Epithelial cell of esophagus (primary cell): ENCODE measurements at regions not wholly inside any gene's neighbourhood (a gene's known extent, or its start where the extent isn't known, plus 50 kb on each side); places are given as distances from the start of the nearest gene placed in this dataset.

ENCODE experiments used
- DNase-seq: peaks from one replicate; pipeline ENCODE4 v3.0.0; 2010; ENCODE audit warnings: low read depth
- H3K4me3 ChIP-seq: 2 replicates; pipeline ENCODE4 v1.5.1; 2011; ENCODE audit warnings: mild to moderate bottlenecking, low read length, control low read depth
- CTCF ChIP-seq: IDR thresholded peaks from 2 replicates; pipeline ENCODE4 v1.5.1; 2011; ENCODE audit warnings: low read depth, mild to moderate bottlenecking, low read length, control low read depth, inconsistent platforms; ENCODE audit not compliant: insufficient read depth; ENCODE audit errors: missing control alignments

- no peak for DNase-seq
- no peak overlapping the region for H3K4me3 ChIP-seq
- no peak for TF ChIP-seq CTCF
Measured at GRCh38 chr7:46847126-46847525, 734.8 kb downstream of the TNS3 start.

- DNase-seq = no peak
- TF ChIP-seq CTCF = no peak
- no peak overlapping the region for H3K4me3 ChIP-seq
Measured at GRCh38 chr7:46844486-46844885, 737.4 kb downstream of the TNS3 start.

- no peak overlapping the region for H3K4me3 ChIP-seq
- DNase-seq = no peak
- no peak for TF ChIP-seq CTCF
Measured at GRCh38 chr7:46841248-46841647, 740.7 kb downstream of the TNS3 start.

- TF ChIP-seq CTCF = no peak
- peak; percentile 55 for DNase-seq
- no peak overlapping the region for H3K4me3 ChIP-seq
Measured at GRCh38 chr7:46839651-46840050, 742.3 kb downstream of the TNS3 start.

- H3K4me3 ChIP-seq = no peak overlapping the region
- no peak for DNase-seq
- no peak for TF ChIP-seq CTCF
Measured at GRCh38 chr7:46838463-46838862, 743.4 kb downstream of the TNS3 start.

- DNase-seq = no peak
- no peak for TF ChIP-seq CTCF
- no peak overlapping the region for H3K4me3 ChIP-seq
Measured at GRCh38 chr7:46835556-46835955, 746.4 kb downstream of the TNS3 start.

- no peak overlapping the region for H3K4me3 ChIP-seq
- no peak for DNase-seq
- no peak for TF ChIP-seq CTCF
Measured at GRCh38 chr7:46834921-46835320, 747.0 kb downstream of the TNS3 start.
